DND-41 (cell line): ENCODE measurements at regions not wholly inside any gene's neighbourhood (a gene's known extent, or its start where the extent isn't known, plus 50 kb on each side); places are given as distances from the start of the nearest gene placed in this dataset.

Experiments
- EZH2 ChIP-seq: IDR thresholded peaks from 3 replicates; pipeline ENCODE4 v1.6.1; 2012; ENCODE audit warnings: borderline replicate concordance, low read depth, mild to moderate bottlenecking, moderate library complexity, low read length, inconsistent platforms; ENCODE audit not compliant: severe bottlenecking
- TF ChIP-seq, protein P1 (sequence below): IDR thresholded peaks from 2 replicates; pipeline ENCODE4 v1.5.1; 2012; ENCODE audit warnings: borderline replicate concordance, low read length, moderate library complexity, mild to moderate bottlenecking; ENCODE audit not compliant: poor library complexity, severe bottlenecking; ENCODE audit errors: extremely low read depth

DNA sequence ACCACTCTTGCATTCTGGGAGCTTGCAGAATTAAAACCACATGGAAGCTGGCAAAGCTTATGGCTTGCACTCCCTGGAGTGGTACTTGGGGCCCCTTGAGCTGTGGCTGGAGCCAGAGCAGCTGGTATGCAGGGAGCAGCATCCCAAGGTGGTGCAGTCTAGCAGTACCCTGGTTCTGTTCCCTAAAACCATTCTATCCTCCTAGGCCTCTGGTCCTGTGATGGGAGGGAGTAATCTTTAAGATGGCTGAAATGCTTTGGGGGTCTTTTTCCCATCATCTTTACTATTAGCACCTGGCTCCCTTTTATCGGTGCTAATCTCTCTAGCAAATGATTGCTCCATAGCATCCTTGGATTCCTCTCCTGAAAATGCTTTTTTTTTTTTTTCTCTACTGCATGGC lies 56.1 kb downstream of the MAGEB17 start:
- TF ChIP-seq, protein P1, sequence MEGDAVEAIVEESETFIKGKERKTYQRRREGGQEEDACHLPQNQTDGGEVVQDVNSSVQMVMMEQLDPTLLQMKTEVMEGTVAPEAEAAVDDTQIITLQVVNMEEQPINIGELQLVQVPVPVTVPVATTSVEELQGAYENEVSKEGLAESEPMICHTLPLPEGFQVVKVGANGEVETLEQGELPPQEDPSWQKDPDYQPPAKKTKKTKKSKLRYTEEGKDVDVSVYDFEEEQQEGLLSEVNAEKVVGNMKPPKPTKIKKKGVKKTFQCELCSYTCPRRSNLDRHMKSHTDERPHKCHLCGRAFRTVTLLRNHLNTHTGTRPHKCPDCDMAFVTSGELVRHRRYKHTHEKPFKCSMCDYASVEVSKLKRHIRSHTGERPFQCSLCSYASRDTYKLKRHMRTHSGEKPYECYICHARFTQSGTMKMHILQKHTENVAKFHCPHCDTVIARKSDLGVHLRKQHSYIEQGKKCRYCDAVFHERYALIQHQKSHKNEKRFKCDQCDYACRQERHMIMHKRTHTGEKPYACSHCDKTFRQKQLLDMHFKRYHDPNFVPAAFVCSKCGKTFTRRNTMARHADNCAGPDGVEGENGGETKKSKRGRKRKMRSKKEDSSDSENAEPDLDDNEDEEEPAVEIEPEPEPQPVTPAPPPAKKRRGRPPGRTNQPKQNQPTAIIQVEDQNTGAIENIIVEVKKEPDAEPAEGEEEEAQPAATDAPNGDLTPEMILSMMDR = no peak
- TF ChIP-seq EZH2 = no peak
